ENCODE measurements at regions not wholly inside any gene's neighbourhood (a gene's known extent, or its start where the extent isn't known, plus 50 kb on each side); places are given as distances from the start of the nearest gene placed in this dataset.

DNA sequence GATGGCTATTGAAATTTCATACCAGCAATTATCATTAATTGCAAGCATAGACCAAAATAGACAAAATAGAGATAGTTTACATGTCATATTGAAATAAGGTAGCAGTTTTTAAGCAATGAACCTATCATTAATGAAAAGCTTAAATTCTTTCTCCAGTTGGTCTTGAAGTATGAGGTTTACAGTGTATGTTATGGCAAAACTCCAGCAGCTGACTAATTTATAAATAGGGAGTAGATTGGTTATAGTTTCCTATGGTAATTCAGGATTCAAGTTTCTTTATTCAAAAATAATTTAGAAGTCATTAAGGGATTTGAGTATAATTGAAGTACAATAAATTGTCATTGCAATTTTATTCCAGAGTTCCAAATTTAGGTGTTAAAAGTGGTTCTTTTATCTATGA is 69.6 kb upstream of the COL5A2 start:
- Histone ChIP-seq H3K36me3 (no peaks in the 10 kb centered on the region), H3K4me1 (peaks cover 0 to 10% (median 6%) of the 10 kb centered on the region in 4 donors), H3K27me3 (no peaks in the 10 kb centered on the region), H3K9me3 (no peaks in the 10 kb centered on the region), H3K27ac (no peak overlapping the region), H3K4me3 (no peak overlapping the region)
- in situ Hi-C loops (cut with MboI; ENCODE audit: low pct_ligation_motif_present in 1 of 4, low pct_unique_long_range_greater_than_20kb in 1 of 4, low sequenced_read_pairs in 3 of 4) (no loop called here), intact Hi-C loops (cut with DNase I; ENCODE audit: low total_unique reads) (no loop called here)
- TF ChIP-seq POLR2A (IDR thresholded peaks at IDR 0.05): no peak
- TF ChIP-seq, protein P1, sequence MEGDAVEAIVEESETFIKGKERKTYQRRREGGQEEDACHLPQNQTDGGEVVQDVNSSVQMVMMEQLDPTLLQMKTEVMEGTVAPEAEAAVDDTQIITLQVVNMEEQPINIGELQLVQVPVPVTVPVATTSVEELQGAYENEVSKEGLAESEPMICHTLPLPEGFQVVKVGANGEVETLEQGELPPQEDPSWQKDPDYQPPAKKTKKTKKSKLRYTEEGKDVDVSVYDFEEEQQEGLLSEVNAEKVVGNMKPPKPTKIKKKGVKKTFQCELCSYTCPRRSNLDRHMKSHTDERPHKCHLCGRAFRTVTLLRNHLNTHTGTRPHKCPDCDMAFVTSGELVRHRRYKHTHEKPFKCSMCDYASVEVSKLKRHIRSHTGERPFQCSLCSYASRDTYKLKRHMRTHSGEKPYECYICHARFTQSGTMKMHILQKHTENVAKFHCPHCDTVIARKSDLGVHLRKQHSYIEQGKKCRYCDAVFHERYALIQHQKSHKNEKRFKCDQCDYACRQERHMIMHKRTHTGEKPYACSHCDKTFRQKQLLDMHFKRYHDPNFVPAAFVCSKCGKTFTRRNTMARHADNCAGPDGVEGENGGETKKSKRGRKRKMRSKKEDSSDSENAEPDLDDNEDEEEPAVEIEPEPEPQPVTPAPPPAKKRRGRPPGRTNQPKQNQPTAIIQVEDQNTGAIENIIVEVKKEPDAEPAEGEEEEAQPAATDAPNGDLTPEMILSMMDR (IDR thresholded peaks at IDR 0.05): no peak
- no peak for TF ChIP-seq EP300 (IDR thresholded peaks at IDR 0.05; ENCODE audit: low read depth)
- TF ChIP-seq POLR2AphosphoS5 (IDR thresholded peaks at IDR 0.05): no peak
- DNase-seq: no peak

DNA sequence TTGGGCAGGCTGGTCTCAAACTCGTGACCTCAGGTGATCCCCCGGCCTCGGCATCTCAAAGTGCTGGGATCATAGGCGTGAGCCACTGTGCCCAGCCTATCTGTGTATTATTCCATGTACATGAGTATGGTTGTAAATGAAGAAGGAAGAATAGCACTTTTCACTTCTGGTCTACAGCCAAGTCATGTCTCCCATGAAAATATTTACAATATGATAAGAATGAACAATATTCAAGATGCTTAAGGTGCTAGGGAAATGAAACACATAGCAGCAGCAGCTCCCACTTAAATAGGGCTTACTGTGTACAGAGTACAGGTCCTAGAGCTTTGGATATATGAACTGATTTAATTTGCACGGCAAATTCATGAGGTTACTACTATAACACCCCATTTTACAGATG is 70.3 kb upstream of the COL5A2 start:
- H3K9me3 ChIP-seq: no peaks in the 10 kb centered on the region
- H3K27ac ChIP-seq: no peak overlapping the region
- peaks cover 0 to 10% (median 6%) of the 10 kb centered on the region in 4 donors for H3K4me1 ChIP-seq
- no peaks in the 10 kb centered on the region for H3K27me3 ChIP-seq
- in situ Hi-C loops (cut with MboI; ENCODE audit: low pct_ligation_motif_present in 1 of 4, low pct_unique_long_range_greater_than_20kb in 1 of 4, low sequenced_read_pairs in 3 of 4) (no loop called here), intact Hi-C loops (cut with DNase I; ENCODE audit: low total_unique reads) (no loop called here)
- no peak for DNase-seq
- no peaks in the 10 kb centered on the region for H3K36me3 ChIP-seq
- TF ChIP-seq EP300 (IDR thresholded peaks at IDR 0.05; ENCODE audit: low read depth) (no peak), POLR2A (IDR thresholded peaks at IDR 0.05) (no peak), POLR2AphosphoS5 (IDR thresholded peaks at IDR 0.05) (no peak)
- TF ChIP-seq, protein P1 (IDR thresholded peaks at IDR 0.05): no peak
- WGBS, 2 donors (ENCODE audit: low coverage in 1 of 2): 38 to 44% methylated on average over 1 to 5 of the region's 5 CpGs
- no peak overlapping the region for H3K4me3 ChIP-seq

DNA sequence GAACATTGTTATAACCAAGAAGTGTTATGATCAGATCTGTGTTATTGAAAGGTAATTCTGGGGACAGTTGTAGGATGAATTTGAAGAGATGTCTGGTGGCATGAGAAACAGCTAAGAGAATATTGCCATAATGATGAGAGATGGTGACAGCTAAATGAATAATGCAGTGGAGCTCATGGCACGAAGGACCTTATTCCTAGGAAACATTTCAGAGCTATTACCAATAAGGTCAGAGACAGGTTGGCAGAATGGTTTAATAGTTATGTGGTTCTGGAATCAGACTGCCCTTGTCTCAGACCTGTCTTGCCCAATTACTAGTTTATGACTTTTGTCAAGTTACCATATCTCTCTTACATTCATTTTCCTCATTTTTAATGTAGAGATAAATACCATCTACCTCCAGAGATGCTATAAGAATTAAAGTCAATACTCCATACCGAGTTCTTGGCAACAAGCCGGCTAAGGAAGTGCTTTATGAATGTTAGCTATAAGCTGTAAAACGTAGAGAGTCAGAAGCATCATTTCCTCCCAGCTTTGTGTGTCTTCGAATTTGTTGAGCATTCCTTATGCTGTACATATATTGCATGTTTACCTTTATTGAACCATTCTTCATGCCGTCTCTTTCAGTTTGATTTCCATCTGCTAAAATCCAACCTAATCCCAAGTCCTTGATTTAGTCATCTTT is 73.6 kb upstream of the COL5A2 start:
- WGBS, 2 donors (ENCODE audit: low coverage in 1 of 2): 10 to 35% methylated on average over 2 to 6 of the region's 6 CpGs
- Histone ChIP-seq H3K4me1 (peaks cover 0 to 10% (median 6%) of the 10 kb centered on the region in 4 donors), H3K4me3 (no peak overlapping the region), H3K9me3 (no peaks in the 10 kb centered on the region), H3K27ac (no peak overlapping the region), H3K27me3 (no peaks in the 10 kb centered on the region), H3K36me3 (no peaks in the 10 kb centered on the region)
- intact Hi-C loops (cut with DNase I; ENCODE audit: low total_unique reads): no loop called here
- no peak for TF ChIP-seq EP300 (IDR thresholded peaks at IDR 0.05; ENCODE audit: low read depth)
- no peak for TF ChIP-seq POLR2AphosphoS5 (IDR thresholded peaks at IDR 0.05)
- no peak for TF ChIP-seq POLR2A (IDR thresholded peaks at IDR 0.05)
- TF ChIP-seq, protein P1 (IDR thresholded peaks at IDR 0.05): no peak
- in situ Hi-C loops (cut with MboI; ENCODE audit: low pct_ligation_motif_present in 1 of 4, low pct_unique_long_range_greater_than_20kb in 1 of 4, low sequenced_read_pairs in 3 of 4): no loop called here
- DNase-seq: peak; percentile 12

DNA sequence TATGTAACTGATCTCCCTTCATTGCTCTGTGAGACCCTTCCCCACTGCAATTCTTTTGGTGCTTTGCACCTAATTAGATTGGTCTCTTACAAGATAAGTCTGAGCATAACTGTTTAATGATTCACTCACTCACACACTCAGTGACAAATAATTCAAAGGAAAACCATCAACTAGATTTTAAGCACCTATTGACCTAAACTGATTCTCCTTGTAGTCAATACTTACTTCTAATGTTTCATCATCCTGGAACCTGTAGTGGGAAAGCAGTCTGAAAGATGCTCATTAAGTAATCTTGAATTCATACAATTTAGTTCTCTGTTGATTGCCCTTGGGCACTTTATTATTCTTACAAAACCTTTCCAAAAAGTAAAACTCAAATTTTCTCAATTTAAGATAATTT is 74.3 kb upstream of the COL5A2 start:
- Histone ChIP-seq H3K4me3 (no peak overlapping the region), H3K27ac (peak overlapping the region in 2 of 4 donors; percentile 10 to 59), H3K27me3 (no peaks in the 10 kb centered on the region), H3K36me3 (no peaks in the 10 kb centered on the region), H3K9me3 (no peaks in the 10 kb centered on the region), H3K4me1 (peaks cover 0 to 7% (median 6%) of the 10 kb centered on the region in 4 donors)
- DNase-seq: no peak
- in situ Hi-C loops (cut with MboI; ENCODE audit: low pct_ligation_motif_present in 1 of 4, low pct_unique_long_range_greater_than_20kb in 1 of 4, low sequenced_read_pairs in 3 of 4) (no loop called here), intact Hi-C loops (cut with DNase I; ENCODE audit: low total_unique reads) (no loop called here)
- TF ChIP-seq EP300 (IDR thresholded peaks at IDR 0.05; ENCODE audit: low read depth) (no peak), POLR2A (IDR thresholded peaks at IDR 0.05) (no peak), POLR2AphosphoS5 (IDR thresholded peaks at IDR 0.05) (no peak)
- TF ChIP-seq, protein P1 (IDR thresholded peaks at IDR 0.05): no peak

All from transverse colon (tissue), 4 donors.